Stimulated activated CD4-positive, alpha-beta T cell treated with anti-CD3 and anti-CD28 coated beads, Interleukin-2, amount 100 ng/mL, for 48 hours (primary cell): ENCODE measurements at regions not wholly inside any gene's neighbourhood (a gene's known extent, or its start where the extent isn't known, plus 50 kb on each side); places are given as distances from the start of the nearest gene placed in this dataset.
"Not testable (repeated sequence)": the region's sequence is repeated elsewhere in the genome, so short reads cannot be mapped to it uniquely, and the experiment has no call there.

Experiments
- DNase-seq, 2 donors: peaks; one replicate each; pipeline ENCODE4 v3.0.0-alpha.2; 2020

- DNase-seq: no peak
Observed at GRCh38 chr5:88090506-88090905, 178.1 kb downstream of the TMEM161B start.

GRCh38 chr5:88089719-88090390 is 178.8 kb downstream of the TMEM161B start:
- no peak for DNase-seq

GRCh38 chr5:88085462-88085861 is 183.2 kb downstream of the TMEM161B start:
- DNase-seq: no peak

- no peak for DNase-seq
Observed at GRCh38 chr5:88081877-88082276, 186.8 kb downstream of the TMEM161B start.

- no peak for DNase-seq
Observed at GRCh38 chr5:88063813-88064212, 204.8 kb downstream of the TMEM161B start.

- DNase-seq: no peak
Observed at GRCh38 chr5:88060194-88060593, 208.5 kb downstream of the TMEM161B start.

GRCh38 chr5:88058625-88059024 is 210.0 kb downstream of the TMEM161B start:
- DNase-seq: no peak

GRCh38 chr5:88052468-88052867 is 216.2 kb downstream of the TMEM161B start:
- DNase-seq: not testable (repeated sequence)

- no peak for DNase-seq
Observed at GRCh38 chr5:88051148-88051547, 217.5 kb downstream of the TMEM161B start.

GRCh38 chr5:88049737-88050136 is 218.9 kb downstream of the TMEM161B start:
- no peak for DNase-seq

GRCh38 chr5:88049156-88049555 is 219.5 kb downstream of the TMEM161B start:
- DNase-seq: no peak

- no peak for DNase-seq
Observed at GRCh38 chr5:88045931-88046461, 222.6 kb downstream of the TMEM161B start.

- DNase-seq: no peak
Observed at GRCh38 chr5:88045165-88045564, 223.5 kb downstream of the TMEM161B start.

GRCh38 chr5:88034520-88034919 is 234.1 kb downstream of the TMEM161B start:
- DNase-seq: no peak

- no peak for DNase-seq
Observed at GRCh38 chr5:88033191-88033590, 235.5 kb downstream of the TMEM161B start.

GRCh38 chr5:88029011-88029410 is 239.6 kb downstream of the TMEM161B start:
- DNase-seq: no peak

GRCh38 chr5:88021141-88021540 is 247.5 kb downstream of the TMEM161B start:
- no peak for DNase-seq

- not testable (repeated sequence) for DNase-seq
Observed at GRCh38 chr5:88014984-88015383, 253.7 kb downstream of the TMEM161B start.

- no peak for DNase-seq
Observed at GRCh38 chr5:88000877-88001276, 267.8 kb downstream of the TMEM161B start.

- no peak for DNase-seq
Observed at GRCh38 chr5:87997662-87998061, 271.0 kb downstream of the TMEM161B start.

- DNase-seq: no peak
Observed at GRCh38 chr5:87966213-87966612, 302.4 kb downstream of the TMEM161B start.

GRCh38 chr5:87954121-87954520 is 314.5 kb downstream of the TMEM161B start:
- no peak for DNase-seq

GRCh38 chr5:87951661-87952060 is 317.0 kb downstream of the TMEM161B start:
- DNase-seq: no peak

- no peak for DNase-seq
Observed at GRCh38 chr5:87949676-87950631, 318.7 kb downstream of the TMEM161B start.
